ENCODE measurements at regions not wholly inside any gene's neighbourhood (a gene's known extent, or its start where the extent isn't known, plus 50 kb on each side); places are given as distances from the start of the nearest gene placed in this dataset.

DNA sequence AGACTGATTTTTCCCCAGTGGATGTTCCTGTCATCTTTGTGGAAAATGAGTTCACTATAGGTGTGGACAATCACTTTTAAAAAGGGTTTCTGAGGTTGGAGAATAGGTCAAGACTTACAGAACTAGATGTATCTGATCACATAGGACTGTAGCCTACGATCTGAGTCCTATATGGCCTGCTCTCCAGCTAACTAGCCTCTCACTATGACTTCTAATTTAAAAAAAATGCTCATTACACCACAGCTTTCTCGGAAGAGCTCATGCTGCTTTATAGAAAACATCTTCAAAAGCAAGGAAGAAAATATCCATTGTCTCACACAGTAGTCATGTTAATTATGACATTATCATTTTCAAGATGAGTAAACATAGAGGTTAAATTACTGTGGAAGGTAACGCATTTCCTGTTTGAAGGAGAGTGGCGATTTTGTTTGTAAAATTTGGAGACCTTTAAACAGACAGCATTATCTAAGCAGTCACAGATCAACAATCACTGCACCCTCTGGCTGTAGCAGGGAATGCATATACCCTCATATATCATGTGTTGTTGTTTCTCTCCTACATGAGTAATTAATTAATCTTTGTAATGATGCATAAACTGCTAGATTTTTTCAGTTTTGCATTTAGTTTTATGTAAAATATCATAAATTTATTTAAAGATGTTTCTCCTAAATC lies 573.7 kb downstream of the GABRG2 start:
- Histone ChIP-seq H3K4me1 (ENCODE audit: low read depth, poor library complexity, severe bottlenecking) (no peaks in the 10 kb centered on the region), H4K20me1 (ENCODE audit: insufficient read depth) (no peaks in the 10 kb centered on the region), H3K79me2 (ENCODE audit: insufficient read depth, low read depth) (no peaks in the 10 kb centered on the region), H3K36me3 (ENCODE audit: insufficient read depth) (no peaks in the 10 kb centered on the region), H3K9ac (no peak overlapping the region), H3K4me2 (no peak overlapping the region), H3K4me3 (IDR thresholded peaks at IDR 0.05; ENCODE audit: insufficient read depth, low read depth, low read length) (no peak overlapping the region), H2AFZ (ENCODE audit: low read depth) (no peak overlapping the region), H3K27ac (no peak overlapping the region), H3K27me3 (ENCODE audit: insufficient read depth, low read depth) (no peaks in the 10 kb centered on the region)
- TF ChIP-seq, protein P1, sequence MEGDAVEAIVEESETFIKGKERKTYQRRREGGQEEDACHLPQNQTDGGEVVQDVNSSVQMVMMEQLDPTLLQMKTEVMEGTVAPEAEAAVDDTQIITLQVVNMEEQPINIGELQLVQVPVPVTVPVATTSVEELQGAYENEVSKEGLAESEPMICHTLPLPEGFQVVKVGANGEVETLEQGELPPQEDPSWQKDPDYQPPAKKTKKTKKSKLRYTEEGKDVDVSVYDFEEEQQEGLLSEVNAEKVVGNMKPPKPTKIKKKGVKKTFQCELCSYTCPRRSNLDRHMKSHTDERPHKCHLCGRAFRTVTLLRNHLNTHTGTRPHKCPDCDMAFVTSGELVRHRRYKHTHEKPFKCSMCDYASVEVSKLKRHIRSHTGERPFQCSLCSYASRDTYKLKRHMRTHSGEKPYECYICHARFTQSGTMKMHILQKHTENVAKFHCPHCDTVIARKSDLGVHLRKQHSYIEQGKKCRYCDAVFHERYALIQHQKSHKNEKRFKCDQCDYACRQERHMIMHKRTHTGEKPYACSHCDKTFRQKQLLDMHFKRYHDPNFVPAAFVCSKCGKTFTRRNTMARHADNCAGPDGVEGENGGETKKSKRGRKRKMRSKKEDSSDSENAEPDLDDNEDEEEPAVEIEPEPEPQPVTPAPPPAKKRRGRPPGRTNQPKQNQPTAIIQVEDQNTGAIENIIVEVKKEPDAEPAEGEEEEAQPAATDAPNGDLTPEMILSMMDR (conservative IDR thresholded peaks at IDR 0.05; ENCODE audit: low read depth, low read length), result no peak

DNA sequence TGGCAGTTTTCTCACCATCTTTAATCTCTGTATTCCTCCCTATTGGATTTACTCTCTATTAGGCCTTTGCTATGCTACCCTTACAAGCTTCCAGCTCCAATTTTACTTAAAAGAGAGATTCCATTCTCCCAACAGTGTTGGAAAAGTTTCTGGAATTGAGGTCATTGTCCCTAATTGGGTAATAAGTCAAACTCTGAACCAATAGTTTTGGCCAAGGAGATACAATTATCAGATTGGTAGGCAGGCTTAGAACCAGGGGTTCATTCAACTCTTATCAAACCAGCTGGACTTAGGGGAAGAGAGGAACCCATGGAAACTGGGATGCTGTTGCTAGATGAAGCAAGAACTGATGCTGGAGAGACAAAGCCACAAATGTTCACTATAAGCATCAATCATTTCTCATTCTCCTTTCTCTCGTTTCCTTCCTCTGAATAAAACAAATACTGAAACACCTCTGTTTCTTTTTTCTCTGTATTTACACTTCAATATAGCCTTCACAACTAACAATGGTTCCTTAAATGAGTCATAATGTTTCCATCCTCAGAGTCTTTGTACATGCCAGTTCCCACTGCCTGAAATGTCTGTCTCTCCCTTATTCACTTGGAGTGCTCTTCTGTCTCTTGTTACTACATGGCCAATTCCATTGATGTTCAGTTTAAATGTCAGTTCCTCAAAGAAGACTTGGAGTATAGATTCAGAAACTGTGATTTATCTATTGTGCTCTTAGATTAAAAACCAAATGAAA lies 587.3 kb downstream of the GABRG2 start:
- H3K79me2 ChIP-seq (ENCODE audit: insufficient read depth, low read depth), result no peaks in the 10 kb centered on the region
- H3K36me3 ChIP-seq (ENCODE audit: insufficient read depth), result no peaks in the 10 kb centered on the region
- H3K4me2 ChIP-seq, result no peak overlapping the region
- no peak overlapping the region for H2AFZ ChIP-seq (ENCODE audit: low read depth)
- H3K9ac ChIP-seq, result no peak overlapping the region
- H3K4me3 ChIP-seq (IDR thresholded peaks at IDR 0.05; ENCODE audit: insufficient read depth, low read depth, low read length), result no peak overlapping the region
- no peaks in the 10 kb centered on the region for H3K27me3 ChIP-seq (ENCODE audit: insufficient read depth, low read depth)
- H3K27ac ChIP-seq, result no peak overlapping the region
- H3K4me1 ChIP-seq (ENCODE audit: low read depth, poor library complexity, severe bottlenecking), result no peaks in the 10 kb centered on the region
- no peaks in the 10 kb centered on the region for H4K20me1 ChIP-seq (ENCODE audit: insufficient read depth)
- TF ChIP-seq, protein P1 (conservative IDR thresholded peaks at IDR 0.05; ENCODE audit: low read depth, low read length), result no peak

DNA sequence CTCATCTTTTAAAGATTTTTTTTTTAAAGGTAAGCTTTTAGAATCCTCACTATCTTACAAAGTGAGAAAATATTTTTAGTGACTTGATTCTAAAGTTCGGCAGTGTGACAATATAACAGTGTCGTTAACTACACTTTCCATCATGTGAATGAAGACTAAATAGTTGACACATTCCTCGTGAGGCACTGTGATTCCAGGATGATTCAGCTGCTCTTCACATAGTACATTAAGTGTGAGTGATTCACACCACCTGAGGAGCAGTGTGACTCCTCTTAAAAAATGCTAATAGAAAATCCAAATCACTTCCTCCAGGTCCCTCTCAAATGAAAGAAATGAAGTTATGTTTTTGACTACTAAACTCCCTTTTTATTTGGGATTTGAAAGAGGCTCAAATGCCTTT lies 589.5 kb downstream of the GABRG2 start:
- no peak overlapping the region for H2AFZ ChIP-seq (ENCODE audit: low read depth)
- no peak overlapping the region for H3K9ac ChIP-seq
- no peak overlapping the region for H3K27ac ChIP-seq
- TF ChIP-seq, protein P1 (conservative IDR thresholded peaks at IDR 0.05; ENCODE audit: low read depth, low read length), result no peak
- H3K27me3 ChIP-seq (ENCODE audit: insufficient read depth, low read depth), result no peaks in the 10 kb centered on the region
- H3K4me2 ChIP-seq, result no peak overlapping the region
- H4K20me1 ChIP-seq (ENCODE audit: insufficient read depth), result no peaks in the 10 kb centered on the region
- no peak overlapping the region for H3K4me3 ChIP-seq (IDR thresholded peaks at IDR 0.05; ENCODE audit: insufficient read depth, low read depth, low read length)
- H3K4me1 ChIP-seq (ENCODE audit: low read depth, poor library complexity, severe bottlenecking), result no peaks in the 10 kb centered on the region
- no peaks in the 10 kb centered on the region for H3K79me2 ChIP-seq (ENCODE audit: insufficient read depth, low read depth)
- H3K36me3 ChIP-seq (ENCODE audit: insufficient read depth), result no peaks in the 10 kb centered on the region

DNA sequence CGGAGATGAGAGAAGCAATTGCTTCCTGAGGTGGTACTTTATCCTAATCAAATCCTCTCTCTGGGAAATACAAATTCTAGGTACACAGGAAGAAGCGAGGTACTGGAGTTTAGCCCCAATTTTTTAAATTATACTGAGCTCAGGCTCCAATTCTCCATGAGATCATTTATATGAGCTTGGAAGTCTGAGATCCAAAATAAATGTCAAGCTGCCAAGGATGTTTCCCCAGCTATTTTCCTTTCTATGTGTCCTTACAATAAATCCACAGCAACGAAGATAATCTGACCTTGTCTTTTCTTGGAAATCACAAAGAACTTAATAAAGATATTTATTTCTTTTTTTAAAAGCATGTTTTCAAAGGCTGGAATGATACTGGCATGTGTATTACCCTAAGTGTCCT lies 597.3 kb downstream of the GABRG2 start:
- Histone ChIP-seq H3K4me3 (IDR thresholded peaks at IDR 0.05; ENCODE audit: insufficient read depth, low read depth, low read length) (no peak overlapping the region), H3K4me1 (ENCODE audit: low read depth, poor library complexity, severe bottlenecking) (no peaks in the 10 kb centered on the region), H3K4me2 (no peak overlapping the region), H3K27ac (no peak overlapping the region), H2AFZ (ENCODE audit: low read depth) (no peak overlapping the region), H3K27me3 (ENCODE audit: insufficient read depth, low read depth) (no peaks in the 10 kb centered on the region), H3K9ac (no peak overlapping the region), H4K20me1 (ENCODE audit: insufficient read depth) (no peaks in the 10 kb centered on the region), H3K36me3 (ENCODE audit: insufficient read depth) (no peaks in the 10 kb centered on the region), H3K79me2 (ENCODE audit: insufficient read depth, low read depth) (no peaks in the 10 kb centered on the region)
- TF ChIP-seq, protein P1 (conservative IDR thresholded peaks at IDR 0.05; ENCODE audit: low read depth, low read length), result no peak
